22Rv1 (cell line): ENCODE measurements at regions not wholly inside any gene's neighbourhood (a gene's known extent, or its start where the extent isn't known, plus 50 kb on each side); places are given as distances from the start of the nearest gene placed in this dataset.

ENCODE experiments used
- CTCF ChIP-seq: fragments of 450-650 bp; IDR thresholded peaks from 2 replicates; pipeline ENCODE4 v1.5.1; 2017; ENCODE audit warnings: mild to moderate bottlenecking
- ZFX ChIP-seq: fragments of 450-650 bp; IDR thresholded peaks from 2 replicates; pipeline ENCODE4 v1.6.1; 2017; ENCODE audit warnings: antibody characterized with exemption, borderline replicate concordance

DNA sequence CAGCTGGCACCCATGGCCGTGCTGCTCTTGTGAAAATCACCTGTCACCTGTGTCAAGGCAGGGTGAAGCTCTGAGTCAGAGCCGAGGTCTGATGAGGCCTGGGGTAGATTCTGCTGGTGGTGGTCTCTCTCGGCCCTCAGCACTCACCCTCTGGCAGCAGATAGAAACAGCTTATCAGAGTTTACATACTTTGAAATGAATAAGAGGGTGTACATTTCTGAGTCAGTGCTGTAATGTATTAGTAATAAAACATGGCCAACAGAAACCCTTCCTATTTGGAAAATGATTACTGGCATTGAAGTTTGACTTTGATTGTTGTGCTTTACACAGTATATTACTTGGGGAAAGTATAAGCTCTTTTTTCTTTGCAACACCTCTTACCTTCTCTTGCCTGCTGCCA, 228.8 kb downstream of the SNX10 start:
- TF ChIP-seq CTCF, result no peak
- TF ChIP-seq ZFX, result no peak
